ENCODE measurements at regions not wholly inside any gene's neighbourhood (a gene's known extent, or its start where the extent isn't known, plus 50 kb on each side); places are given as distances from the start of the nearest gene placed in this dataset.

- DNase-seq (ENCODE audit: low spot score) = no peak
Measured at GRCh38 chr5:128895122-128895521, 70.2 kb upstream of the SLC27A6 start.

- no peak for DNase-seq (ENCODE audit: low spot score)
Measured at GRCh38 chr5:128896675-128897074, 68.6 kb upstream of the SLC27A6 start.

GRCh38 chr5:128903550-128903949, 61.7 kb upstream of the SLC27A6 start:
- no peak for DNase-seq (ENCODE audit: low spot score)

- DNase-seq (ENCODE audit: low spot score) = no peak
Measured at GRCh38 chr5:128904805-128905567, 60.3 kb upstream of the SLC27A6 start.

- DNase-seq (ENCODE audit: low spot score) = peak; percentile 36
Measured at GRCh38 chr5:128905568-128906110, 59.6 kb upstream of the SLC27A6 start.

GRCh38 chr5:128913551-128913950, 51.7 kb upstream of the SLC27A6 start:
- no peak for DNase-seq (ENCODE audit: low spot score)
